ENCODE measurements at regions not wholly inside any gene's neighbourhood (a gene's known extent, or its start where the extent isn't known, plus 50 kb on each side); places are given as distances from the start of the nearest gene placed in this dataset.

GRCh38 chr12:98329589-98329988 is 185.8 kb upstream of the TMPO start:
- Histone ChIP-seq H3K4me1 (ENCODE audit: control insufficient read depth in 1 of 2, low read depth in 2 of 2) (no peaks in the 10 kb centered on the region), H3K4me3 (no peak overlapping the region), H3K9me3 (no peaks in the 10 kb centered on the region), H3K27ac (no peak overlapping the region), H3K27me3 (replicated peaks; ENCODE audit: insufficient read depth) (no peaks in the 10 kb centered on the region), H3K36me3 (no peaks in the 10 kb centered on the region)
- no peak for TF ChIP-seq CTCF (IDR thresholded peaks at IDR 0.05)
- DNase-seq (ENCODE audit: low spot score): no peak
- ATAC-seq (ENCODE audit: insufficient number of reproducible peaks, low FRiP score, low read depth): no peak

GRCh38 chr12:98332642-98333041 is 182.7 kb upstream of the TMPO start:
- H3K9me3 ChIP-seq: no peaks in the 10 kb centered on the region
- ATAC-seq (ENCODE audit: insufficient number of reproducible peaks, low FRiP score, low read depth) (no peak), DNase-seq (ENCODE audit: low spot score) (no peak)
- TF ChIP-seq CTCF (IDR thresholded peaks at IDR 0.05): no peak
- no peaks in the 10 kb centered on the region for H3K36me3 ChIP-seq
- no peaks in the 10 kb centered on the region for H3K27me3 ChIP-seq (replicated peaks; ENCODE audit: insufficient read depth)
- no peak overlapping the region for H3K27ac ChIP-seq
- no peak overlapping the region for H3K4me3 ChIP-seq
- no peaks in the 10 kb centered on the region for H3K4me1 ChIP-seq (ENCODE audit: control insufficient read depth in 1 of 2, low read depth in 2 of 2)

DNA sequence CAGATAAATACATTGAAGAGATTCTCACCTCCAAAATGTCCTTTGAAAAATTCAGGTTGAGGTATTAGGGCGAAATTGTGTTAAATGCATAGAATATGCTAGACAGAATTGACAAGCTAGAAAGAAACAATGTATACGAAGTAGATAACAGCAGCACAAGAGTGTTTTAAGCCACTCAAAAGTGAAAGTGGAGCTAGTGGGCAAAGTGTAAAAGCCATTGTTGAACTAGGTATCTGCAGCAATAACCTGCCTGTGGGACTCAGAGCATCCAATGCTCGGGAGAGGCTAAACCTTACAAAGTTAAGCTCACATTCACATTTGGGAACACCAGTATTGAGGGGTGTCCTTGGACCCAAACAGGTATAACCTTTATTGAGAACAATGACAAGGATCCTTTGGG is 180.6 kb upstream of the TMPO start:
- no peak for TF ChIP-seq CTCF (IDR thresholded peaks at IDR 0.05)
- Histone ChIP-seq H3K4me1 (ENCODE audit: control insufficient read depth in 1 of 2, low read depth in 2 of 2) (no peaks in the 10 kb centered on the region), H3K9me3 (no peaks in the 10 kb centered on the region)

GRCh38 chr12:98341026-98341425 is 174.4 kb upstream of the TMPO start:
- no peak for DNase-seq (ENCODE audit: low spot score)
- H3K36me3 ChIP-seq: no peaks in the 10 kb centered on the region
- H3K9me3 ChIP-seq: no peaks in the 10 kb centered on the region
- no peak for ATAC-seq (ENCODE audit: insufficient number of reproducible peaks, low FRiP score, low read depth)
- no peak overlapping the region for H3K4me3 ChIP-seq
- no peaks in the 10 kb centered on the region for H3K27me3 ChIP-seq (replicated peaks; ENCODE audit: insufficient read depth)
- H3K4me1 ChIP-seq (ENCODE audit: control insufficient read depth in 1 of 2, low read depth in 2 of 2): no peaks in the 10 kb centered on the region
- H3K27ac ChIP-seq: no peak overlapping the region
- TF ChIP-seq CTCF (IDR thresholded peaks at IDR 0.05): no peak

More for the DNA sequence above, 180.6 kb upstream of the TMPO start:
- no peak overlapping the region for H3K27ac ChIP-seq
- DNase-seq (ENCODE audit: low spot score) (no peak), ATAC-seq (ENCODE audit: insufficient number of reproducible peaks, low FRiP score, low read depth) (no peak)
- H3K27me3 ChIP-seq (replicated peaks; ENCODE audit: insufficient read depth): no peaks in the 10 kb centered on the region
- no peaks in the 10 kb centered on the region for H3K36me3 ChIP-seq
- H3K4me3 ChIP-seq: no peak overlapping the region

GRCh38 chr12:98341732-98342131 is 173.7 kb upstream of the TMPO start:
- no peak for DNase-seq (ENCODE audit: low spot score)
- no peak overlapping the region for H3K4me3 ChIP-seq
- no peaks in the 10 kb centered on the region for H3K9me3 ChIP-seq
- H3K27me3 ChIP-seq (replicated peaks; ENCODE audit: insufficient read depth): no peaks in the 10 kb centered on the region
- H3K4me1 ChIP-seq (ENCODE audit: control insufficient read depth in 1 of 2, low read depth in 2 of 2): no peaks in the 10 kb centered on the region
- no peak overlapping the region for H3K27ac ChIP-seq
- H3K36me3 ChIP-seq: no peaks in the 10 kb centered on the region
- no peak for ATAC-seq (ENCODE audit: insufficient number of reproducible peaks, low FRiP score, low read depth)
- no peak for TF ChIP-seq CTCF (IDR thresholded peaks at IDR 0.05)
